ENCODE measurements at regions not wholly inside any gene's neighbourhood (a gene's known extent, or its start where the extent isn't known, plus 50 kb on each side); places are given as distances from the start of the nearest gene placed in this dataset.

GRCh38 chr10:28823501-28824075, 146.3 kb downstream of the BAMBI start:
- TF ChIP-seq, protein P1, sequence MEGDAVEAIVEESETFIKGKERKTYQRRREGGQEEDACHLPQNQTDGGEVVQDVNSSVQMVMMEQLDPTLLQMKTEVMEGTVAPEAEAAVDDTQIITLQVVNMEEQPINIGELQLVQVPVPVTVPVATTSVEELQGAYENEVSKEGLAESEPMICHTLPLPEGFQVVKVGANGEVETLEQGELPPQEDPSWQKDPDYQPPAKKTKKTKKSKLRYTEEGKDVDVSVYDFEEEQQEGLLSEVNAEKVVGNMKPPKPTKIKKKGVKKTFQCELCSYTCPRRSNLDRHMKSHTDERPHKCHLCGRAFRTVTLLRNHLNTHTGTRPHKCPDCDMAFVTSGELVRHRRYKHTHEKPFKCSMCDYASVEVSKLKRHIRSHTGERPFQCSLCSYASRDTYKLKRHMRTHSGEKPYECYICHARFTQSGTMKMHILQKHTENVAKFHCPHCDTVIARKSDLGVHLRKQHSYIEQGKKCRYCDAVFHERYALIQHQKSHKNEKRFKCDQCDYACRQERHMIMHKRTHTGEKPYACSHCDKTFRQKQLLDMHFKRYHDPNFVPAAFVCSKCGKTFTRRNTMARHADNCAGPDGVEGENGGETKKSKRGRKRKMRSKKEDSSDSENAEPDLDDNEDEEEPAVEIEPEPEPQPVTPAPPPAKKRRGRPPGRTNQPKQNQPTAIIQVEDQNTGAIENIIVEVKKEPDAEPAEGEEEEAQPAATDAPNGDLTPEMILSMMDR (conservative IDR thresholded peaks at IDR 0.05) = no peak
- no peak for TF ChIP-seq ZFX (IDR thresholded peaks at IDR 0.05)
